Tibial nerve (tissue), 3 donors: ENCODE measurements at regions not wholly inside any gene's neighbourhood (a gene's known extent, or its start where the extent isn't known, plus 50 kb on each side); places are given as distances from the start of the nearest gene placed in this dataset.

Experiments
- CTCF ChIP-seq, 5 experiments: fragments of 200-600 bp in 3 of 5; fragments of 450-650 bp in 2 of 5; sonication (generic) in 3 of 5; IDR thresholded peaks; one replicate each; pipeline ENCODE4 v1.5.1; 2016 to 2019; ENCODE audit warnings: antibody characterized with exemption in 5 of 5, mild to moderate bottlenecking in 3 of 5, moderate library complexity in 2 of 5
- POLR2A ChIP-seq, 2 donors: fragments of 450-650 bp; IDR thresholded peaks; one replicate each; pipeline ENCODE4 v1.6.1; 2017; ENCODE audit warnings: antibody characterized with exemption in 2 of 2, mild to moderate bottlenecking in 2 of 2, moderate library complexity in 2 of 2

GRCh38 chr17:77429369-77429968 is 288.7 kb downstream of the SEC14L1 start:
- no peak for TF ChIP-seq POLR2A (IDR thresholded peaks at IDR 0.05)
- no peak for TF ChIP-seq CTCF (IDR thresholded peaks at IDR 0.05)
